ENCODE measurements at regions not wholly inside any gene's neighbourhood (a gene's known extent, or its start where the extent isn't known, plus 50 kb on each side); places are given as distances from the start of the nearest gene placed in this dataset.
A peak's percentile ranks its signal among the peaks of the same experiment; 100 is the strongest.

- H3K27ac ChIP-seq (ENCODE audit: low read length) = no peak overlapping the region
- no peak overlapping the region for H3K9ac ChIP-seq (ENCODE audit: low read length)
- no peaks in the 10 kb centered on the region for H3K79me2 ChIP-seq (replicated peaks; ENCODE audit: insufficient read depth, low read length)
- H3K9me2 ChIP-seq (ENCODE audit: insufficient read depth, low read length) = no peaks in the 10 kb centered on the region
- H3K9me3 ChIP-seq (ENCODE audit: low read length) = no peaks in the 10 kb centered on the region
- TF ChIP-seq MXI1 (conservative IDR thresholded peaks at IDR 0.05; ENCODE audit: poor library complexity, severe bottlenecking) (no peak), CTCF (IDR thresholded peaks at IDR 0.05; ENCODE audit: poor library complexity, severe bottlenecking) (no peak)
- H3K27me3 ChIP-seq (ENCODE audit: insufficient read depth, low read depth, low read length) = no peaks in the 10 kb centered on the region
- no peaks in the 10 kb centered on the region for H3K36me3 ChIP-seq (ENCODE audit: insufficient read depth, low read length)
- H3F3A ChIP-seq (ENCODE audit: insufficient read depth, low read length, poor library complexity, severe bottlenecking) = no peaks in the 10 kb centered on the region
- H2AFZ ChIP-seq (ENCODE audit: low read depth, low read length) = no peak overlapping the region
- no peaks in the 10 kb centered on the region for H4K20me1 ChIP-seq (ENCODE audit: insufficient read depth)
- H3K4me2 ChIP-seq (ENCODE audit: low read length) = no peak overlapping the region
- H3K4me3 ChIP-seq (ENCODE audit: low read length) = no peak overlapping the region
Measured at GRCh38 chr12:25796523-25797000, 161.9 kb upstream of the RASSF8 start.

GRCh38 chr12:25797386-25797785 is 161.1 kb upstream of the RASSF8 start:
- Histone ChIP-seq H3K9me3 (ENCODE audit: low read length) (no peaks in the 10 kb centered on the region), H3K79me2 (replicated peaks; ENCODE audit: insufficient read depth, low read length) (no peaks in the 10 kb centered on the region), H3K36me3 (ENCODE audit: insufficient read depth, low read length) (no peaks in the 10 kb centered on the region), H3K9me2 (ENCODE audit: insufficient read depth, low read length) (no peaks in the 10 kb centered on the region), H3F3A (ENCODE audit: insufficient read depth, low read length, poor library complexity, severe bottlenecking) (no peaks in the 10 kb centered on the region), H2AFZ (ENCODE audit: low read depth, low read length) (no peak overlapping the region), H3K27ac (ENCODE audit: low read length) (peak overlapping the region; percentile 51), H3K9ac (ENCODE audit: low read length) (no peak overlapping the region), H3K4me3 (ENCODE audit: low read length) (no peak overlapping the region), H3K4me2 (ENCODE audit: low read length) (peak overlapping the region; percentile 23), H4K20me1 (ENCODE audit: insufficient read depth) (no peaks in the 10 kb centered on the region), H3K27me3 (ENCODE audit: insufficient read depth, low read depth, low read length) (no peaks in the 10 kb centered on the region)
- no peak for TF ChIP-seq TAF1 (IDR thresholded peaks at IDR 0.05; ENCODE audit: low read depth)
- TF ChIP-seq REST (IDR thresholded peaks at IDR 0.05; ENCODE audit: borderline replicate concordance) = peak; percentile 52
- no peak for TF ChIP-seq MXI1 (conservative IDR thresholded peaks at IDR 0.05; ENCODE audit: poor library complexity, severe bottlenecking)
- peak; percentile 63 for TF ChIP-seq POLR2AphosphoS5 (IDR thresholded peaks at IDR 0.05)
- TF ChIP-seq SMC3 (conservative IDR thresholded peaks at IDR 0.05; ENCODE audit: poor library complexity) = no peak
- no peak for TF ChIP-seq CTCF (IDR thresholded peaks at IDR 0.05; ENCODE audit: poor library complexity, severe bottlenecking)
- no peak for TF ChIP-seq EZH2 (IDR thresholded peaks at IDR 0.05; ENCODE audit: borderline replicate concordance, insufficient read depth, low read length, poor library complexity, severe bottlenecking)
- TF ChIP-seq RAD21 (conservative IDR thresholded peaks at IDR 0.05) = no peak
- TF ChIP-seq EP300 (conservative IDR thresholded peaks at IDR 0.05; ENCODE audit: poor library complexity, severe bottlenecking) = peak; percentile 71

Data from neural cell (in vitro differentiated cells).